HG02970 (cell line): ENCODE measurements at regions not wholly inside any gene's neighbourhood (a gene's known extent, or its start where the extent isn't known, plus 50 kb on each side); places are given as distances from the start of the nearest gene placed in this dataset.
"Not testable (repeated sequence)": the region's sequence is repeated elsewhere in the genome, so short reads cannot be mapped to it uniquely, and the experiment has no call there.

Source experiments
- ATAC-seq: cut with Tn5 transposase; IDR thresholded peaks from one replicate; pipeline ENCODE4 v1.9.1; 2021; ENCODE audit warnings: mild to moderate bottlenecking, moderate library complexity, moderate number of reproducible peaks; ENCODE audit not compliant: unreplicated experiment, low FRiP score

GRCh38 chr6:142631517-142632385 is 313.2 kb downstream of the HIVEP2 start:
- no peak for ATAC-seq

GRCh38 chr6:142633317-142633716 is 311.7 kb downstream of the HIVEP2 start:
- no peak for ATAC-seq

GRCh38 chr6:142635130-142635529 is 309.8 kb downstream of the HIVEP2 start:
- ATAC-seq, result no peak

GRCh38 chr6:142637624-142638351 is 307.2 kb downstream of the HIVEP2 start:
- no peak for ATAC-seq

- ATAC-seq, result no peak
Measured at GRCh38 chr6:142642651-142643050, 302.3 kb downstream of the HIVEP2 start.

- no peak for ATAC-seq
Measured at GRCh38 chr6:142644866-142645265, 300.1 kb downstream of the HIVEP2 start.

- no peak for ATAC-seq
Measured at GRCh38 chr6:142645663-142646062, 299.3 kb downstream of the HIVEP2 start.

- ATAC-seq, result no peak
Measured at GRCh38 chr6:142647449-142648035, 297.4 kb downstream of the HIVEP2 start.

- ATAC-seq, result no peak
Measured at GRCh38 chr6:142648036-142648451, 296.9 kb downstream of the HIVEP2 start.

- ATAC-seq, result no peak
Measured at GRCh38 chr6:142648526-142648925, 296.4 kb downstream of the HIVEP2 start.

GRCh38 chr6:142649438-142650234 is 295.3 kb downstream of the HIVEP2 start:
- ATAC-seq, result not testable (repeated sequence)

GRCh38 chr6:142651384-142651783 is 293.6 kb downstream of the HIVEP2 start:
- no peak for ATAC-seq

- ATAC-seq, result no peak
Measured at GRCh38 chr6:142653710-142654420, 291.1 kb downstream of the HIVEP2 start.

GRCh38 chr6:142659661-142660060 is 285.3 kb downstream of the HIVEP2 start:
- no peak for ATAC-seq

- no peak for ATAC-seq
Measured at GRCh38 chr6:142665393-142665792, 279.6 kb downstream of the HIVEP2 start.

- ATAC-seq, result no peak
Measured at GRCh38 chr6:142666599-142667185, 278.3 kb downstream of the HIVEP2 start.

- no peak for ATAC-seq
Measured at GRCh38 chr6:142669471-142670351, 275.3 kb downstream of the HIVEP2 start.

- no peak for ATAC-seq
Measured at GRCh38 chr6:142671791-142672190, 273.2 kb downstream of the HIVEP2 start.
